AG20443 (cell line): ENCODE measurements at regions not wholly inside any gene's neighbourhood (a gene's known extent, or its start where the extent isn't known, plus 50 kb on each side); places are given as distances from the start of the nearest gene placed in this dataset.
"Not testable (repeated sequence)": the region's sequence is repeated elsewhere in the genome, so short reads cannot be mapped to it uniquely, and the experiment has no call there.

Experiments
- DNase-seq: peaks from one replicate; pipeline ENCODE4 v3.0.0; 2012; ENCODE audit warnings: low spot score, mixed read lengths

DNA sequence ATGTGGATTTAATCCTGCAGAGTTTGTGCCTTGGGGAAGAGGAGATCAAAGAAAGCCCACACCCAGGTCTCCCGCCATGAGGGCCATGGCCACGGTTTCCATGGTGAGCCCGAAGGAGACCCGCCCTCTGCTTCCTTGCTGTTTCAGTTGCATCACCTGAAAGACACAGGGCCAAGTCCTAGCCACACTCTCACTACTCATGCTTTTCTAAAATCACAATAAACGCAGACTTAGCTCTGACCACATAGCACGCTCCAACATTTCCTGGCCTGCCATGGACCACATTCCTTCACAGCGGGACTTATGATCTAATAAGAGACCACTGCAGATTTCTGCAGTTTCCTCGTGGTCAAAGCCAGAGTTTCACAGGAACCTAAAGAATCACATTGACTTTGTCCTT lies 426.0 kb upstream of the NR3C2 start:
- DNase-seq = no peak

DNA sequence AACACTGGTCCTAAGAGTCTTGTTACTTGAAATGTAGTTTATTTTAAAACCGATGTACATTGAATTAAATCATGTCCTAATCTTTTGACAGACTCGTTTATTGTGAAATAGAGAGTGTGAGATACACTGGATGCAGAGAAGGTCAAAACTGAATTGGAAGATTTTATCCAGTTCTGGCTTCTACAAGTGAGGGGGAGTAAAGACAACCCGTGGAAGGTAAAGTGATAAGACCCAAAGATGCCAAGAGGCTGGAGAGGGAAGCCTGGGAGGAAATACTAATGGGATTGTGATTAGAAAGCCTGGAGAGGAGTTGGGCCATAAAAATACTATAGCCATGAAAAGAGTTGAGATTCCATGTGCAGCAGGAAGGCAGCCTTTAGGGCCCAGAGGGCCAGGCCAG lies 424.5 kb upstream of the NR3C2 start:
- no peak for DNase-seq

DNA sequence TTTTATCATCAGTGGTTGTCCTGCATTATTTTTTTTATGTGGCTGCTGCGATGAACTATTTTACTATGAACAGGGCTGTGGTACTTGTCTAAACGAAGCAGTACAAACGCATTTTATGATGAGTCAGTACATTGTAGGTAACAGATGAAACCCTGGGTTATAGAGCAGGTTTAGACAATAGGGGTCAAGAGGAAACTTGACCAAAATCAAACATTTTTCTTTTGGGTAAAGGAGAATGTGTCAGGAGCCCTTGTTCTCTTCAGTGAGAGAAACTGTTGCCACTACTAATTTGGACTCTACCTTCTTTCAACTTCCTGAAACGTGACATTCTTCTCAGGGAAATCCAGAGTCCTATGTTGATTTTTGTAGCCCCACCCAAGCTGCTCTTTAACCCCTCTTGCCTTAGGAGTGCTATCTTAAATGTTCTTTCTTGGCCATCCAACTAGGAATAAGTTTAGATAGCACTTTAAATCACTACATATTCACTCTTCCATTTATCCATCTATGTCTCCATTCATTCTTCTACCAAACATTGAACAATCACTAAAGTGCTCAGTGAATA lies 415.8 kb upstream of the NR3C2 start:
- no peak for DNase-seq

DNA sequence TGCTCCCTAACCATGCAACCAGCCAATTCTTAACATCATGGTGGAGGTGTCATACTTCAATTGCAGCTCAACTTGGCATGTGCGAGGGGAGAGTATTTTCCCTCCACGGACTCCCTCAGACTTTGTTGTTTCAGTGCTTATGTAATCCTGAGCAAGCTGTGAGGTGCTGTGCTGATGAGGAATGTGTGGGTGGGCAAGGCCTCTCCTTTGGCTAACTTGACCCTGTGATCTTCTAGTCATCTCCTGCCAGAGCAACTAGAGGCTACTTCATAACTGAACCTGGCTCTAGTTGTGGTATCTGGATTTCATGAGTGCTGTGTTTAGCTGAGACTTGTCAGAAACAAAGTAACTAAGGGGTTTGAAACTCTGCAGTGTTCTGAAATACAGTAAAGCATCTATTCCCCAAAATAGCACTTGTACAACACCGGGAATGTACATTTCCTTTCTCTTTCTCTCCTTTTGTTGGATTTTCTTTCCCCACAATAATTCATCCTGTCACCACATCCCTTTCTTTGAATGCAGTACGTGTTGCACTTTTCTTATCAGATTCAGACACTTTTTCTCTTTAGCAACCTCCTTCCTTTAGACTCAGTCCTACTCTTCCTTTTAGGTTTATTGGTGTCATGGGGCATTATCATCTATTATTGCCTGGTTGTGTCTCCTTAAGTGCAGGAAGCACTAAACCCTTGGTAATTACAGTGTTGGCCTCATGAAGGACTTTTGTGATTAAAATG lies 415.2 kb upstream of the NR3C2 start:
- no peak for DNase-seq

DNA sequence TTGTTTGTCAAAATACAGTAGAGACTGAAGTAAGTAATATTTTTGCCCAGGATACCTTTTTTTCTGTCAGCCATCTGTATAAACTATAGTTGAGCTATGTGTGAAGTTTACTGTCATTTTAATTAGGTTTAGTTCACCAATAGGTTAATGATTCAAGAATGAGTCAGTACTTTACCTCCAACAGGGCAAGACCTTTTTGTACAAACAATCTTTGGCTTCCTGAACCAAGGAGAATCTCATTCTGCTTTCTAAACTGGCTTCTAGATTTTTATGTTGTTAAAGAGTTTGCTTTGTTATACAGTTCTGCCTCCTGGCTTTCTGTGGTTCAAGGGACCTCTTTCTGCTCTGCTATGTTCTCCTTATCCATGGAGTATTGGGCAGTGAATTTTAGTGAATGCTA lies 412.0 kb upstream of the NR3C2 start:
- no peak for DNase-seq

DNA sequence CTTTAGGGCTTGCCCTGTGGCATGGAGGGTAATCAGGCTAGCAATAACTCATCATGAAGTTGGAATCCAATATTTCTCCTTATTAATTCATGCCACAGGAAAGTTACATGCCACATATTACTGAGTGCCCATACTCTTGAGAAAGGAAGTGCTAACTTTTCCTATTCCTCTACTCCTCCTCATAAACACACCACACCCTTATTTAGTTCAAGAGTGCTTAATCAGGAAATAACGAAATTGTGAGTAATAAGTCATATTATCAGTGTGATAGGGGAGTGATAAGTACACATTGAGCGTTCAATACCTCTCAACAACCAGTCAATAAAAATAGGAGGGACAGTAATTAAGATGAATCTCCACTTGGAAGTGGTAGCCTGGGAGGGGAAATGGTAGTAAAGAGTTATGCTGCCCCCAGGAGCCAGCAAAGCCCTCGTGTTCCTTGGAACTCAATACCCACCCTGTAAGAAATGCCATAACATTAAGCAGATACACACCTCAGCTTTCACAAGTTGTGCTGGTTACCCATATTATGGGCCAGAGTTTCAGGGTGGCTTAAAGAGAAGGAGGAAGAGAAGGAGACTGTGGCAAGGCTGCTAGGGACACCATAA lies 410.0 kb upstream of the NR3C2 start:
- no peak for DNase-seq

DNA sequence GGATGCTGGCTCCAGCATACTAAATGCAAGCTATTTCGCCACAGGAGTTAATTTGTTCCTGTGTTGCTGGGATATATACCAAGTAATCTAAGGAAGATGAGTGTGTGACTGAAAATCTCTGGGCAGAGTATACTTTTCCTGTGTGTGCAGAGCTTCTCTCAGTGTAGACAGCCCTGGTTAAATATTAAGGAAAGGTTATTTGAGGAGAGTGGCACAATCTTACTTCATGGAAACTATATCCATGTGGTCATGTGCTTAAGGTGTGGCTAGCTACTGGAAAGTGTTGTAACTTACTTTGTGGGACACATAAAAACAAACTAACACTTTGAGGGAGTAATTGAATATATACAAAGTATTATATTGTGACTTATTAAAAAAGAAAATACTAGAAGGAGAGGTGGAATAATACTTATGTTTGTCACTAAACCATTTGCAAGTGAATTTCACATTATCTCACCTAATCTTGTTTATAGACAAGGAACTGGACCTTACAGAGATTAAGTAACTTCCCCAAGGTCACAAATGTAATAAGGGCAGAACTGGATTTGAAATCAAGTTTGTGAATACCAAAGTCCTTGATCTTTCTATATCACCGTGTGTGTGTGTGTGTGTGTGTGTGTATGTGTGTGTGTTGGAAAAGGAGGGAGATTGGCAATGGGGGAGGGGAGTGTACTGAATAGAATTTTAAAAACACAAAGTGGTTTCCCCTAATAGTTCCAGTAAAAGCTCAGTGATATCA lies 408.2 kb upstream of the NR3C2 start:
- no peak for DNase-seq

DNA sequence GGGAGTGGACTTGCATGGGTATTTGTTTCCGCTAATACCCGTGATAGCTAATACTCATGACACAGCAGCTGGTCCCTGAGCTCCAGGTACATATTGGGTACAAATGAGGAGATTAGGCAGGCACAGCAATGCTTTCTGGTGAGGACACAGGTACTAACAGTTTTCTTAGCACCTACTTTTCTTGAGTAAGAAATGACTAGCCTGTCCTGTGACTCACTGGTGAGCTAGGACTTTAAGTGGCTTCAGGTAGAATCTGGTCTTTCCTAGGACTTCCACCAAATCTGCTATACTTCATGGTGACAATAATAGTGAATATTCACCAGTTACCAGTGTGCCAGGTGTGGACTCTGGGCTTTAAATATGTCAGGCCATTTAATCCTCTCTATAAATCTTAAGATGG lies 407.4 kb upstream of the NR3C2 start:
- DNase-seq = no peak

DNA sequence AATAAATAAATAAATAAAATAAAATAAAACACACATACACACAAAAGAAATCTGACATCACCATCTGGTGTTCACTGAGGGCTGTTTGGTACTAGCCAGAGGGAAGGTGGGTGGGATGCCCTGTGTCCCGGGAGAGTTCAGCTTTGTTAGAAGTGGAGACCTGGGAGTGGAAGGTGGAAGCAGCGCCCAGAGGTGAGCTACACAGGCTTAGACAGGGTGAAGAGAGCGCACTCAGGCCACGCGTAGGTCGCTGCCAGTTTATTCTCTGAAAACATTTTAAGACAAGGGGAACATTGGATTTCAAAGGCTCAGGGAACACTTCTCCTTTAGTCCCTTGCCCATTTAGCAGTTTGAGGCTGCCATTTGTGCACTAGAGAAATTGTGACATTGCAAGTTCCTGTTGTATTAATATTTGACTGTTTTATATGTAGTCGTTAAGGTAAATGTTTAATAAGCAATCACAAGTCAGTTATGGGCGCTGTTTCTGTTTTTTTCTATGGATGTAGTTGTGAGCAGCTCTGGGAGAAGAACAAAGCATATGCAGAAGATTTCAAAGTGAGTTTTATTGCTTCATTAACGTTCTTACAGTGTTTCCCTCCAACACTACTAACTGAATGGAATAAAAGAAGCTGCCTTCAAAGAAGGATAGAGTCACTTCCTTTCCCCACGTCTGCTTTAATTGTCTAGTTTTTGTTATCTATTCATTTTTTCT lies 405.5 kb upstream of the NR3C2 start:
- no peak for DNase-seq

DNA sequence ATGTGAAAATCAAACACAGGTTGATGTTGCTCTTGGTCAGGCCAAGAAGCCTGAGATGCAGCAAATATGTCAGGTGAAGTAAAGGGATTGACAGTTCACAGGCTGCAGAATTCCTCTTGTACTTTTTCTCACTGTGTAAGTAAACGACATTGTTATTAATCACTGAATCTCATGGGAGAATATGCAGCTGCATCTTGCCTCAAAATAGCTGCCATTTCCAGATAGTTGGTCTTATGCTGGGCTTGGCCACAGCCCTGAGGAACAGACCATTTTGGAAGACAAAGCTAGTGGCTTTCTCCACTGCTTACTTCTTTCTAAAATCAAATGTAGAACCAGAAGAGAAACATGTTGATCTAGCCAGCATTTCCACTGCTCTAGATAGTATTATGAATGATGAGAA lies 403.4 kb upstream of the NR3C2 start:
- DNase-seq = no peak

DNA sequence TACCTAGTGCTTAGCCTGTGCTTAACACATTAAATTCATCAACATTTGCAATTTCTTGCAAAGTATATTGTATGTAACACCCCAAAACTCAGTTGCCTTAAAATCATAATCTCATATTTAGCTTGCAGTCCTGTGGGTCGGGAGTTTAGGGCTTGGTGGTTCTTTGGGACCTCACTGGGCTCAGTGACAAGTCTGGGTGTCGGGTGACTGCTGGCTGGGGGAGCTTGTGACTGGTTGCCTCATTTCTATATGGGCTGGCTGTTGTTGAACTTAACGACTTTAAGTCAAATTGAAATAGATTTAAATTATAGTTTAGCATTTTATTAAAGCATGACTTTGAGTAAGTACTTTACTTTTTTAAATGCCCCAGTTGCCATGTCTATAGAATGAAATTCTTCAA lies 401.4 kb upstream of the NR3C2 start:
- DNase-seq = no peak

DNA sequence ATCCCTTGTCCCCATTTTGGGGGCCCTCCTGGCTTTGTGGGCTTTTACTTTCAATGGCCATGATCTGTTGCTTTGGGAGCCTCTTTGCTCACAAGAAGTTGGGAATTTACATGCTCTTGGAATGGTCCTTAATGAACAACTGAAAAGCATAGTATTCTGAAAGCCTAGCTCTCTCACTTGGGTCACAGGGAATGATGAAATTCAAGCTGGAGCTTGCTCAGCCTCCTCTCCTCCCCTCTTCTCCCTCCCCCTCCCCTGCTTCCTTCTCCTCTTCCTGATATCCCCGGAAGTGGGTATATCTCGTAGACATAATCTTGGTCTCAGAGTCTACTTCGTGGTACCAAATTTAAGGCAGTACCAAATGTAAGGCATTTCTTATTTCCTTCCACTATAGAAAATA lies 400.6 kb upstream of the NR3C2 start:
- no peak for DNase-seq

DNA sequence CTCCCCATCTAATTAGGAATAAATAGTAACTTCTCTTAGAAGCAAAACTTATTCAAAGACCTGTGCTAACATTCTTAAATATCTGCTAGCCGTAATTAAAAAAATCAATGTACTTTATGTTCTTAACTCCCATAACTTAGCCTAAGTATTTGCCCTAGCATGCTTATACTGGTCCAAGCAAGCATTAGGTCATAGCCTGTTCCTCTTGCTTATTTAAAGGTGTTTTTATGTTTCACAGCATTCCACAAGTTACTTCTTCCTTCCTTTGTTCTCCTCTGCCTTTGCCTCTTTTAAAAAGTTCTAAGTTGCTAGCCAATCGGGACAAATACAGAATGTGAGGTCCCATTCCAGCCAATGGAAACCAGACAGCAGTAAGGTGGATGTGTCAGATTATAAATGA lies 395.4 kb upstream of the NR3C2 start:
- DNase-seq = not testable (repeated sequence)

DNA sequence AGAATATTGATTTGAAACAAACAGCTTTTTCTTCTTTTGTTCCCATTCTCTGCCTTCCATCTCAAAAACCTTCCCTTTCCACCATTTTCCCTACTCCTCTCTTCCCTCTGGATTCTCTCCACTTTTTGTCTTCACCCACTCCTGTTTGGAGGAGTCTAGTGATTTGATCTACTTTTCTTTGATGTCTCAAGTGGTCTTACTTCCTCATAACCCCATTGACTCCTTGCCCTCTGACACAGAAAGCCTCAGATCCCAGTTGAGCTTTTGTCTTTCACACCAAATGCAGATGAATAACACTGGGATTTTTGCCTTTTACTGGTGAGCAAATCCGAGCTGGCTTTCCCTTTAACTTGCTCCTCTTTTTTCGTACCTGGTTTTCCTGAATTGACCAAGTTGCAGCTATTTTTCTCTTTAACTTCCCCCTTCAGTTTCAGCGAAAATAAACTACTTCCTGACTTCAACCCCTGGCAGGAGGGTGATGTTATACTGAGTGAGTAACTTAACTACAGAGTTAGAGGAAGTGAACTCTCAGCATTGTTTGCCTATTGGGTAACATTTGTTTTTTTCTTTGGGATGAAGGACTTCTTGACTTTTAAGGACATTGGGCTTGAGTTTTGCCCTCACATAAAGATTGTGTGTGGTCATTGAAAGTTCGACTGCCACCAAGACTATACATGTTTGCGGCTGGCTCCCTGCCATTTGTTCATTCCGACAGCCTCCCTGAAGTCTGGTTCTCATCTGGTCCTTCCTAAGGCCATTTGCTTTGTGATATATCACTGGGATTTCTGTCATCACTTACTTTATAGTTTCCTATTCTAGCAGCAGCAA lies 392.8 kb upstream of the NR3C2 start:
- DNase-seq = peak; percentile 11

DNA sequence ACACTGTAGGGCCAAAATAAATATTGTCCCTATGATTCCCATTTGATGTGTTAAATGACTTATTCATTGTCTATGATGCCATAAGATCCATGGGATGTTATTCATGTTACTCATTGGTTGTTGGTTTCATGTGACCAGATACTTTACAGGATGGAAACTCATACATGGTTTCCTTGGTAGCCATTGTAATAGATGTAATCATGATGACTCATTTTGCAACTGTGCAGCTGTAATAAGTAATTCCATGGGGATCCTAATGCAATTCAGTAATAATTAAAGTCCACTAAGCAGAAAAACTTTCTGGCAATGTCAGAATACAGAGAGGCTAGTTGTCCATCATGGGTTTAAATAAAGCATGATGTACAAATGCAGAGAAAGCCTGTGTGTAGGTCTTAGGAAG lies 389.7 kb upstream of the NR3C2 start:
- peak; percentile 27 for DNase-seq

DNA sequence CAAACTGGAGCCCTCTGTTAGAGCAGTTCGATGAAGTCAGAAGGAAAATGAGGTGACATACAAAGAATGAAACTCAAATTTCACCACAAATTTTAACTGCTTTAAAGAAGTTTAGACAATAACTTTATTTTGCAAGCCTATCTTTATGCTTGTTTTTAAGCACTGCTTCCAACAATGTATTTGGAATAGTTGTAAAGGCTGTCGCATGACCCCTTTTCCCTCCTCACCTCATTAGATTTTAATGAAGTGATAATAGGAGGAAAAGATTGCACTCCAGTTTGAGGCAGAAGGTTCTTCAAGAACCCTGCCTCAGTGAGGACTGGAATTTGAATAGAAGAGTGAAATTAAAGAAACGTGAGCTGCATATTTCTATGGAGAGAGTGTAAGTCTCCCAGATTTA lies 386.1 kb upstream of the NR3C2 start:
- DNase-seq = no peak

DNA sequence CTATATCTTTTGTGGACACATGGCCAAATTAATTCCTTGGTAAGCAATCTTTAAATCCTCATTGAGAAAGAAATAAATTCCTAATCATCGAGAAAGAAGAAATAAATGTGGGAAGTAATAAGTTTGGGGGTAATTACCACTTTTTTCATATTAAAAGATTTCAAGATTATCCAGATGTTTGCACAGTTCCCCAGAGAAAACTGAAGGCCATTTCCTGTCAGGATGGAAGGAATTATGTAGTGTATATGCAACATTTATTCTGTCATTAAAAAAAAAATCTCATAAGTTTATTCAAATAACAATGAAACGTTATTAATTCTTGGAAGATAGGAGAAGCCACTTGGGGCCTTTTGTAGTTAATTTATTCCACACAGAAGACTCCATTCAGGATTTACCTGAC lies 385.6 kb upstream of the NR3C2 start:
- DNase-seq = no peak

DNA sequence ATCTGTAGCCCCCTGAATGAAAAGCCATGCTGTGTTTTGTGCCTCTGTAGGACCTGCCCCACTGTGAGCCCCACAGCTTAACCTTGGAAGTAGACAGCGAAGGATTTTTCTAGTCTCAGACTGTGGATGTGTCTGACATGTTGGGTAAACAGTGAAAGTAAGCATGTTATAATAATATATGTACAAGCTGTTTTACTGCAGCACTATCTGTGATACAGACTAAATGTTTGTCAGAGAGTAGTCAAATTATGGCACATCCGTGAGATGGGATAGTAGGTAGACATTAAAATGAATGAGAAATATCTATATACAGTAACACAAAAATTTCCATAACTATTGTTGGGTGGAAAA lies 381.2 kb upstream of the NR3C2 start:
- no peak for DNase-seq

DNA sequence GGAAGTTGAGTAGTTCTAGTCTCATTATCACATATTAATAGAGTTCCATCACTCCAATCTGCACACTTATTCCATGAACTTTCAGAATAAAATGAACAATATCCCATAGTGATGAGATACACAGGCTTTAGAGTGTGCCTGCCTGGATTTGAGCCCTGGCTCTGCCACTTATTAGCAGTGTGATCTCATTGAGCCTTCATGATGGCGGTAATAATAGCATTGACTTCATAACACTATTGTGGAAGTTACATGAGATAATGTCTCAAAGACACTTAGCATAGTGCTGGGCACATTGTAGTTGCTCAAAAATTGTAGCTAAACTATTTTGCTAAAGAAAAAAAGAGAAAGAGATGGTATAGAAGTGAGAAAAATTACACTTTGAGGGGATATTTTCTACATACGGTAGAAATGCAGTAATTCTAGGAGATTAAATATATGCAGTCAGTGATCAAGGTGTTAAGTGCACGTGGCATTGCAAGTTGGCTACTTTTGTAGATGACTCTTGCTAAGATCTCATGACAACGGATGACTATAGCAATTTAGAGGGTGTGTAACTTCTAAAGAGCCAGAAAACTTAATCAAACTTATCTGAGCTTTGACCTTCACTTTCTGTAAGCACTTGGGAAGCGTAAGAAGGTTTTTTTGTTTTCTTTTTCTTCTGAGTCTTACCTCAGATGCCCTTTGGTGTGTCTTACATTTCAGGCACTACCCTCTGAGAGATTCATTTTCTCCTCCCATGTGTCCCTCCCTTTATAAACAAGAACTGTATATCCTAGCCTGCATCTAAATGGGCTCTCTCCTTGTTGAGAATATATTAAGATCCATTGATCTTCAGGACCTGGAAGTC lies 380.6 kb upstream of the NR3C2 start:
- no peak for DNase-seq

DNA sequence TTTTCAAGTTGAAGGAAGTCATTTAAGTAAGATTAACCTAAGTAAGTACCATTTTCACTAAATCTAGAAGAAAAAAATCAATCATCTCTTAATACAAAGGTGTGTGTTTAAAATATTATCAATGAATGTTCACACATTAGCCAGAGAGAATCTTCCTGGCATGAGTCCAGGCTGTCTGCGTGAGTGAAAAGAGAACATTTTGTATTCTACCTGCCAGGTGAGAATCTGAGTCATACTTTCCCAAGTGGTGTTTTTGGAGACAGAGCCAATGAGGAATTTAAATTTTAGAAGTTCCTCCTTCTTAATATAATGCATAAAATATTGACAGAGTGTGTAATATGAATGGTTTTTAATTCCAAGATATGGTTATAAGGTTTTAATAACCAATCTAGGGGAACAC lies 371.8 kb upstream of the NR3C2 start:
- no peak for DNase-seq

DNA sequence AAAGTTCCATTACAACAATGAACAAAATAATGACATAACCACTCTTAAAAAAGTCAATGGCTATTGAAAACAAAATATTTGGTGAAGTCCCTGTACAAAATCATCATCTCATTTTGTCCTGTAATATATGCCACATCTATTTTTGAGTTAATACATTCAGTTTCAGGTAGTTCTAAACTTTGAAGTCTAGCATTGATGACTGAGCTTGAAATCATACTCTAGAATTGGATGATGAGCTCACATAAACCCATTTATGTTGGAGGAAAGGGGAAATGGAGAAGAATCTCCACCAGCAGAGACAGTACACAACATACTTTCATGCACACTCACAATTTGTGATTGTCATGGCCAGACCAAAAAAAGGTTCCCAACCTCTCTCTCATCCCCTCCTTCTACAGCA lies 371.1 kb upstream of the NR3C2 start:
- no peak for DNase-seq
